GM19395 (cell line): ENCODE measurements at regions not wholly inside any gene's neighbourhood (a gene's known extent, or its start where the extent isn't known, plus 50 kb on each side); places are given as distances from the start of the nearest gene placed in this dataset.
A peak's percentile ranks its signal among the peaks of the same experiment; 100 is the strongest.

ENCODE experiments used
- ATAC-seq: cut with Tn5 transposase; IDR thresholded peaks from one replicate; pipeline ENCODE4 v1.9.1; 2021; ENCODE audit warnings: mild to moderate bottlenecking, moderate library complexity; ENCODE audit not compliant: unreplicated experiment

- no peak for ATAC-seq
These were observed 206.7 kb upstream of the IGF1R start for GRCh38 chr15:98441599-98441998.

GRCh38 chr15:98442379-98442833 is 205.9 kb upstream of the IGF1R start:
- peak; percentile 83 for ATAC-seq

- ATAC-seq: no peak
These were observed 205.4 kb upstream of the IGF1R start for GRCh38 chr15:98442901-98443300.

- ATAC-seq: no peak
These were observed 204.8 kb upstream of the IGF1R start for GRCh38 chr15:98443526-98443925.

GRCh38 chr15:98444138-98444537 is 204.2 kb upstream of the IGF1R start:
- ATAC-seq: no peak

GRCh38 chr15:98445315-98445714 is 203.0 kb upstream of the IGF1R start:
- ATAC-seq: no peak

- ATAC-seq: no peak
These were observed 202.3 kb upstream of the IGF1R start for GRCh38 chr15:98446083-98446482.

GRCh38 chr15:98447069-98447468 is 201.3 kb upstream of the IGF1R start:
- no peak for ATAC-seq

- no peak for ATAC-seq
These were observed 197.1 kb upstream of the IGF1R start for GRCh38 chr15:98451236-98451635.

- ATAC-seq: no peak
These were observed 196.1 kb upstream of the IGF1R start for GRCh38 chr15:98452238-98452637.

GRCh38 chr15:98455904-98456303 is 192.4 kb upstream of the IGF1R start:
- no peak for ATAC-seq

- no peak for ATAC-seq
These were observed 171.8 kb upstream of the IGF1R start for GRCh38 chr15:98476559-98476958.

GRCh38 chr15:98480844-98481243 is 167.5 kb upstream of the IGF1R start:
- no peak for ATAC-seq

- ATAC-seq: no peak
These were observed 164.7 kb upstream of the IGF1R start for GRCh38 chr15:98483575-98484130.

GRCh38 chr15:98484914-98485313 is 163.4 kb upstream of the IGF1R start:
- no peak for ATAC-seq

- ATAC-seq: no peak
These were observed 162.9 kb upstream of the IGF1R start for GRCh38 chr15:98485451-98485850.

- ATAC-seq: no peak
These were observed 154.3 kb upstream of the IGF1R start for GRCh38 chr15:98493966-98494511.

GRCh38 chr15:98501192-98501591 is 147.1 kb upstream of the IGF1R start:
- ATAC-seq: no peak

GRCh38 chr15:98501632-98502031 is 146.7 kb upstream of the IGF1R start:
- ATAC-seq: no peak

- no peak for ATAC-seq
These were observed 144.4 kb upstream of the IGF1R start for GRCh38 chr15:98503970-98504369.

- no peak for ATAC-seq
These were observed 143.3 kb upstream of the IGF1R start for GRCh38 chr15:98504998-98505397.

- ATAC-seq: no peak
These were observed 142.7 kb upstream of the IGF1R start for GRCh38 chr15:98505611-98506031.

GRCh38 chr15:98506172-98506571 is 142.2 kb upstream of the IGF1R start:
- ATAC-seq: no peak
